SKM-1 (cell line): ENCODE measurements at regions not wholly inside any gene's neighbourhood (a gene's known extent, or its start where the extent isn't known, plus 50 kb on each side); places are given as distances from the start of the nearest gene placed in this dataset.
"Not testable (repeated sequence)": the region's sequence is repeated elsewhere in the genome, so short reads cannot be mapped to it uniquely, and the experiment has no call there.

ENCODE experiments used
- DNase-seq: peaks from one replicate; lab custom pipeline; 2025; ENCODE audit not compliant: unreplicated experiment; lab: John Stamatoyannopoulos, UW

- no peak for DNase-seq
Observed at GRCh38 chr14:38046160-38046559, 161.5 kb upstream of the SSTR1 start.

GRCh38 chr14:38047195-38047902, 160.4 kb upstream of the SSTR1 start:
- no peak for DNase-seq

GRCh38 chr14:38053666-38054065, 154.0 kb upstream of the SSTR1 start:
- DNase-seq, result no peak

GRCh38 chr14:38056270-38056669, 151.4 kb upstream of the SSTR1 start:
- DNase-seq, result no peak

GRCh38 chr14:38062223-38062622, 145.5 kb upstream of the SSTR1 start:
- DNase-seq, result not testable (repeated sequence)

- no peak for DNase-seq
Observed at GRCh38 chr14:38063711-38064320, 143.9 kb upstream of the SSTR1 start.

GRCh38 chr14:38065106-38065762, 142.5 kb upstream of the SSTR1 start:
- DNase-seq, result no peak

GRCh38 chr14:38070061-38070588, 137.6 kb upstream of the SSTR1 start:
- no peak for DNase-seq

- DNase-seq, result no peak
Observed at GRCh38 chr14:38073641-38074040, 134.1 kb upstream of the SSTR1 start.

GRCh38 chr14:38074081-38074480, 133.6 kb upstream of the SSTR1 start:
- DNase-seq, result no peak

- DNase-seq, result no peak
Observed at GRCh38 chr14:38074754-38075153, 132.9 kb upstream of the SSTR1 start.

GRCh38 chr14:38078393-38078792, 129.3 kb upstream of the SSTR1 start:
- no peak for DNase-seq

GRCh38 chr14:38079268-38079667, 128.4 kb upstream of the SSTR1 start:
- no peak for DNase-seq

GRCh38 chr14:38079886-38080285, 127.8 kb upstream of the SSTR1 start:
- DNase-seq, result no peak

- no peak for DNase-seq
Observed at GRCh38 chr14:38080696-38081095, 127.0 kb upstream of the SSTR1 start.

GRCh38 chr14:38083039-38083438, 124.7 kb upstream of the SSTR1 start:
- no peak for DNase-seq

- DNase-seq, result no peak
Observed at GRCh38 chr14:38089123-38089522, 118.6 kb upstream of the SSTR1 start.

- DNase-seq, result no peak
Observed at GRCh38 chr14:38090506-38090905, 117.2 kb upstream of the SSTR1 start.

- DNase-seq, result no peak
Observed at GRCh38 chr14:38098074-38098836, 109.4 kb upstream of the SSTR1 start.

- no peak for DNase-seq
Observed at GRCh38 chr14:38101679-38102078, 106.0 kb upstream of the SSTR1 start.

GRCh38 chr14:38103542-38104225, 104.0 kb upstream of the SSTR1 start:
- no peak for DNase-seq
